ENCODE measurements at regions not wholly inside any gene's neighbourhood (a gene's known extent, or its start where the extent isn't known, plus 50 kb on each side); places are given as distances from the start of the nearest gene placed in this dataset.

DNA sequence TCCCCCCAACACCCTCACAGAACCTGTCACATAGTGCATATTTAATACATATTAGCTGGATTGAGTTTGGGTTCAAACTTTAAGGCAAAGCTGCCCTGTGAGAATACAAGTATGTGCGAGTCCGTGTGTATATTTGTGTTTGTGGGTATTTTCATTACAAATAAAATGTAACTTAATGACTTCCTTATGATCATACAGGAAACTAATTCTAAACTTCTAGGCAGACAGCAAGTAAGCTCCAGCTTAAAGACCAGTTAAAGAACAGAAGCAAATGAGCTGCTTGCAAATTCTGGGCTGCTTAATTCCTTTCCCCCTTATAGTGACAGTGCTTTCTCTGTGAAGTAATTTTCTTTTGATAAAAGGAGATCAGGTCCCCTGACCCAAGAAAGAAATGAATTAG lies 437.6 kb downstream of the TTLL7 start:
- no peak for DNase-seq

GRCh38 chr1:83559129-83559840 lies 439.6 kb downstream of the TTLL7 start:
- no peak for DNase-seq

- no peak for DNase-seq
Observed at GRCh38 chr1:83555871-83556270, 443.1 kb downstream of the TTLL7 start.

GRCh38 chr1:83554174-83554573 lies 444.8 kb downstream of the TTLL7 start:
- DNase-seq, result no peak

DNA sequence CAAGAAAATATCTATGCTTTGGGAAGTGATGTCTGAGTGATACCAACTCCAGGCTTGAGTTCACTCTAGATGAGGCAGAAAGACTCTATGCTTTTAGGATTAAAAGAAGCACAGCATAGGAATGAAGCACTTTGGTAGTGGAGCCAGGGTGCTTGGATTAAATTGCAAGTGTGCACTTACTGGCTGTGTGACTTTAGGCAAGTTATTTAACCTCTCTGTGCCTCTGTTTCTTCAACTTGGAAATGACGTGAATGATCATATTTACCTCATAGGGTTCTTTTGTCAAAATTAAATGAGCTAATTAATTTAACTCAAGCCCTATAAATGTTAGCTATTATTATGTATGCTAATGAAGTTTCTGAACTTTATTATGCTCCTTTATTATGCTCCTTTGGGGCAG lies 446.1 kb downstream of the TTLL7 start:
- DNase-seq, result no peak

DNA sequence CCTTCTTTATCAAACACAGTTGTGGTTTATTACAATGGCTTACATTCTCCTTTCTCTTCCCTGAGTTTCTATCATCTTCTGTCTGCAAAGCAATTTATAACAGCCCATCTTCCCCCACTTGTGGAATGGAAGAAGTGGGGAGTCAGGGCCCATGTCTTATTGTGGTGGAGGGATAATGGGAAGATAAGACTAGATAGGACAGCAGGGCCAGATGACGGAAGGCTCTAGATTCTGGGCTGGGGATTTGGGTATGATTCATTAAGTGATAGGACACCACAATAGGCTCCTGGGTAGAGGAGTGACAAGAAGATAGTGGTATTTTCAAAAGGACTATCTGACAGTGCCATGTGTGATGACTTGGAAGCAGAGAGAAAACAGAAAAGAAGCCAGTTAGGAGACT lies 450.6 kb downstream of the TTLL7 start:
- no peak for DNase-seq

DNA sequence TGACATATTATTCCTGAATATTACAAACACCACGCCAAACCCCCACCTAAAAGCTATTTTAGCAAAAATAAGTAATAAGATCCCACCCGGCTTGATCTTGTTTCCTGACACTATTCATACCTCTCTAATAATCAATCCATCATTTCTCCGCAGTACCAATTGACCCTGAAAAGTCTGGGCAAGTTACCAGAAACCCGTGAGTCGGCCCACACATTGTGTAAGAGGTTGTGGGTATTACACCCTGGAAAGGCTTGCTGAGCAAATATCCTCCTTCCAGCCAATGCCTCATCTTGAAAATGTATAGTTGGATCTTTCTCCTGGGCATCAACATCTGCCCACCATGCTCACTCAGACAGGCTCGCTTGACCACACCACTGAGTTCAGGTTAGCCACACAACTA lies 451.0 kb downstream of the TTLL7 start:
- DNase-seq, result no peak

GRCh38 chr1:83546874-83547273 lies 452.1 kb downstream of the TTLL7 start:
- no peak for DNase-seq

GRCh38 chr1:83545066-83545862 lies 453.7 kb downstream of the TTLL7 start:
- no peak for DNase-seq

GRCh38 chr1:83543222-83543973 lies 455.5 kb downstream of the TTLL7 start:
- DNase-seq, result no peak

GRCh38 chr1:83531521-83532309 lies 467.2 kb downstream of the TTLL7 start:
- DNase-seq, result no peak

DNA sequence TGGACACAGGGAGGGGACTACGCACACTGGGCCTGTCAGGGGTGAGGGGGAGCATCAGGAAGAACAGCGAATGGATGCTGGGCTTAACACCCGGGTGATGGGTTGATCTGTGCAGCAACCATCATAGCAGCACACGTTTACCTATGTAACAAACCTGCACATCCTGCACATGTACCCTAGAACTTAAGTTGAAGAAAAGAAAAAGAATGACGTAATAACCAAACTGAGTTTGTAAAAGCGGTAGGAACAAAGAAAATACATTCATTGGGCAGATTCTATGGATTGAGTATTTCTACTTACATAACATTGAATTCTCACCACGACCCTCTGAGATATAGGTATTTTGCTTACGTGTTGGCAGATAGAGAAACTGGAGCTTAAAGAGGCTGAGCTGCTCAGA lies 468.4 kb downstream of the TTLL7 start:
- DNase-seq, result no peak

GRCh38 chr1:83527987-83528386 lies 470.9 kb downstream of the TTLL7 start:
- no peak for DNase-seq

DNA sequence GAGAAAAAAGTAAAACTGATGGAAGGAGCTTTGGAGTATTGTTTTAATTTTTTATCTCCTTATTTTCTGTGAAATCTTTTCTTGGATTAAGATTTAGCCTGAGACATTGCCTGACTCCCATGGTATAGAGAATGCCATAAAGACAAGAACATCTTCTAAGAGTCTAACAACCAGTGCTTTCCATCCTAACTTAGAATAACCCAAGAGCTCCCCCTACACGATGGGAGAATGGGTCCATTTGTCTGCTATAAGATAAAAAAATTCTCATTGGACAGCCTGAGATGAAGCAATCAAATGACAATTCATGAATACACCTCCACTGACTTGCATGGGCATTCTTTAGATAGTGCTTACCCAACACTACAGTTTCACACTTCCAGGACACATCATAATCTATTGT lies 478.1 kb downstream of the TTLL7 start:
- no peak for DNase-seq

- DNase-seq, result no peak
Observed at GRCh38 chr1:83516369-83516768, 482.6 kb downstream of the TTLL7 start.

GRCh38 chr1:83515578-83516154 lies 483.3 kb downstream of the TTLL7 start:
- no peak for DNase-seq

- peak; percentile 98 for DNase-seq
Observed at GRCh38 chr1:83512373-83513193, 486.3 kb downstream of the TTLL7 start.

- peak; percentile 91 for DNase-seq
Observed at GRCh38 chr1:83511146-83511726, 487.7 kb downstream of the TTLL7 start.

- no peak for DNase-seq
Observed at GRCh38 chr1:83509301-83509781, 489.6 kb downstream of the TTLL7 start.

GRCh38 chr1:83508485-83509151 lies 490.3 kb downstream of the TTLL7 start:
- DNase-seq, result no peak

Measured in NCI-H1105 treated with DMSO at 0.1 percent for 48 hours (cell line).